Parathyroid adenoma (tissue), 2 donors: ENCODE measurements at regions not wholly inside any gene's neighbourhood (a gene's known extent, or its start where the extent isn't known, plus 50 kb on each side); places are given as distances from the start of the nearest gene placed in this dataset.
"Not testable (repeated sequence)": the region's sequence is repeated elsewhere in the genome, so short reads cannot be mapped to it uniquely, and the experiment has no call there.

Source experiments
- H2AFZ ChIP-seq: fragments of 300-600 bp; sonication (generic); one replicate; pipeline ENCODE4 v1.7.0; 2017; ENCODE audit warnings: antibody characterized with exemption, mild to moderate bottlenecking
- H3K27ac ChIP-seq: fragments of 300-600 bp; sonication (generic); one replicate; pipeline ENCODE4 v1.7.0; 2017
- H3K27me3 ChIP-seq: fragments of 300-600 bp; sonication (generic); one replicate; pipeline ENCODE4 v1.7.0; 2017; ENCODE audit warnings: low read length; ENCODE audit not compliant: control insufficient read depth, insufficient read depth
- H3K36me3 ChIP-seq: fragments of 300-600 bp; sonication (generic); one replicate; pipeline ENCODE4 v1.7.0; 2017; ENCODE audit warnings: low read length; ENCODE audit not compliant: control insufficient read depth, insufficient read depth
- H3K4me1 ChIP-seq: fragments of 300-600 bp; sonication (generic); one replicate; pipeline ENCODE4 v1.7.0; 2017; ENCODE audit warnings: control low read depth
- H3K4me2 ChIP-seq: fragments of 300-600 bp; sonication (generic); one replicate; pipeline ENCODE4 v1.7.0; 2017; ENCODE audit warnings: low read length
- H3K4me3 ChIP-seq: fragments of 300-600 bp; sonication (generic); one replicate; pipeline ENCODE4 v1.7.0; 2017; ENCODE audit warnings: low read depth, low read length
- H3K79me2 ChIP-seq: fragments of 300-600 bp; sonication (generic); one replicate; pipeline ENCODE4 v1.7.0; 2017; ENCODE audit warnings: control low read depth
- H3K9ac ChIP-seq: fragments of 300-600 bp; sonication (generic); one replicate; pipeline ENCODE4 v1.7.0; 2017; ENCODE audit warnings: mild to moderate bottlenecking
- H3K9me3 ChIP-seq: fragments of 300-600 bp; sonication (generic); one replicate; pipeline ENCODE4 v1.7.0; 2017; ENCODE audit warnings: low read length; ENCODE audit not compliant: control insufficient read depth
- TF ChIP-seq, protein P1 (sequence below): fragments of 300-600 bp; sonication (generic); IDR thresholded peaks from one replicate; pipeline ENCODE4 v1.7.0; 2017; ENCODE audit warnings: antibody characterized with exemption, mild to moderate bottlenecking
- donor health status: primary hyperparathyroidism.

- no peak overlapping the region for H3K27ac ChIP-seq
- no peaks in the 10 kb centered on the region for H3K4me1 ChIP-seq
- no peak overlapping the region for H2AFZ ChIP-seq
- TF ChIP-seq, protein P1, sequence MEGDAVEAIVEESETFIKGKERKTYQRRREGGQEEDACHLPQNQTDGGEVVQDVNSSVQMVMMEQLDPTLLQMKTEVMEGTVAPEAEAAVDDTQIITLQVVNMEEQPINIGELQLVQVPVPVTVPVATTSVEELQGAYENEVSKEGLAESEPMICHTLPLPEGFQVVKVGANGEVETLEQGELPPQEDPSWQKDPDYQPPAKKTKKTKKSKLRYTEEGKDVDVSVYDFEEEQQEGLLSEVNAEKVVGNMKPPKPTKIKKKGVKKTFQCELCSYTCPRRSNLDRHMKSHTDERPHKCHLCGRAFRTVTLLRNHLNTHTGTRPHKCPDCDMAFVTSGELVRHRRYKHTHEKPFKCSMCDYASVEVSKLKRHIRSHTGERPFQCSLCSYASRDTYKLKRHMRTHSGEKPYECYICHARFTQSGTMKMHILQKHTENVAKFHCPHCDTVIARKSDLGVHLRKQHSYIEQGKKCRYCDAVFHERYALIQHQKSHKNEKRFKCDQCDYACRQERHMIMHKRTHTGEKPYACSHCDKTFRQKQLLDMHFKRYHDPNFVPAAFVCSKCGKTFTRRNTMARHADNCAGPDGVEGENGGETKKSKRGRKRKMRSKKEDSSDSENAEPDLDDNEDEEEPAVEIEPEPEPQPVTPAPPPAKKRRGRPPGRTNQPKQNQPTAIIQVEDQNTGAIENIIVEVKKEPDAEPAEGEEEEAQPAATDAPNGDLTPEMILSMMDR: no peak
- H3K9ac ChIP-seq: no peak overlapping the region
- H3K79me2 ChIP-seq: no peaks in the 10 kb centered on the region
- no peaks in the 10 kb centered on the region for H3K36me3 ChIP-seq
- no peak overlapping the region for H3K4me2 ChIP-seq
- no peak overlapping the region for H3K4me3 ChIP-seq
- H3K27me3 ChIP-seq: no peaks in the 10 kb centered on the region
- no peaks in the 10 kb centered on the region for H3K9me3 ChIP-seq
These were observed 283.1 kb downstream of the SUCLG1 start for GRCh38 chr2:84175970-84176369.

DNA sequence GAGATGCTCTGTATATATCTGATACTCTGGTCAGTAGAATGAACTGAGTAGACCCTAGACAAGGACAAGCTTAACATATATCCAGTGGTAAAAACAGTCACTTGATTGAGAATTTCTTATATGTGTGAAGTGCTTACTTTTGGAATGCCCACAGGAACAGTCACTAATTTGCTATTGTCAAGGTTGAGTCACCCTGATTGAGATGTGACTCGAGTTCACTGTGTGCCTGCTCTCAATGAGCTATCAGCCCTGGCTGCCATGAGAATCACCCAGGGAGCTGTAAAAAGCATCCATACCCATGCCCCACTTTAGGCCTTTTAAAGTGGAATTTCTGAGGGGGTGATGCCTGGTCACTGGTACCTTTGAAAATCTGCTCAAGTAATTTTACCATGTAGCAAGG lies 283.7 kb downstream of the SUCLG1 start:
- Histone ChIP-seq H3K79me2 (no peaks in the 10 kb centered on the region), H3K27me3 (no peaks in the 10 kb centered on the region)

DNA sequence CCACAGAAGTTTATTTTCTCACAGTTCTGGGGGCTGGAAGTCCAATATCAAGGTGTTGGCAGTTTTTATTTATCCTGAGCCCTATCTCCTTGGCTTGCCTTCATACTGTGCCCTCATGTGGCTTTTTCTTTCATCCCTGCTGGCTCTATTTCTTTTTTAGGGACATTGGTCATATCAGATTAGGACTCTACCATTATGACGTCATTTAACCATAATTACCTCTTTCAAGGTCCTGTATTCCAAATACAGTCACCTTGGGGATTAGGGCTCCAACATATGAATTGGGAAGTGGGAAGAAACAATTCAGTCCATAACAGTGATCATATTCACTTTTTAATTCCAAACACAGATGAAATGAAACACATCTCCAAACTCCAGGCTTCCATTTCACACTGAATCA lies 286.0 kb downstream of the SUCLG1 start:
- Histone ChIP-seq H2AFZ (no peak overlapping the region), H3K4me1 (no peaks in the 10 kb centered on the region), H3K9ac (no peak overlapping the region), H3K27ac (no peak overlapping the region), H3K79me2 (no peaks in the 10 kb centered on the region), H3K4me3 (no peak overlapping the region), H3K4me2 (no peak overlapping the region), H3K27me3 (no peaks in the 10 kb centered on the region), H3K9me3 (no peaks in the 10 kb centered on the region), H3K36me3 (no peaks in the 10 kb centered on the region)
- TF ChIP-seq, protein P1: no peak

More for the DNA sequence above, 283.7 kb downstream of the SUCLG1 start:
- H2AFZ ChIP-seq: no peak overlapping the region
- TF ChIP-seq, protein P1: no peak
- H3K4me3 ChIP-seq: no peak overlapping the region
- no peaks in the 10 kb centered on the region for H3K36me3 ChIP-seq
- no peaks in the 10 kb centered on the region for H3K4me1 ChIP-seq
- no peak overlapping the region for H3K4me2 ChIP-seq
- no peaks in the 10 kb centered on the region for H3K9me3 ChIP-seq
- H3K27ac ChIP-seq: no peak overlapping the region
- no peak overlapping the region for H3K9ac ChIP-seq

- Histone ChIP-seq H3K36me3 (no peaks in the 10 kb centered on the region), H3K4me3 (no peak overlapping the region), H3K27me3 (no peaks in the 10 kb centered on the region), H3K4me2 (no peak overlapping the region), H3K79me2 (no peaks in the 10 kb centered on the region), H3K4me1 (no peaks in the 10 kb centered on the region), H2AFZ (no peak overlapping the region), H3K9ac (no peak overlapping the region), H3K27ac (no peak overlapping the region), H3K9me3 (no peaks in the 10 kb centered on the region)
- TF ChIP-seq, protein P1: no peak
These were observed 288.1 kb downstream of the SUCLG1 start for GRCh38 chr2:84170979-84171378.

- Histone ChIP-seq H3K9ac (no peak overlapping the region), H3K4me2 (no peak overlapping the region), H3K27ac (no peak overlapping the region), H3K9me3 (no peaks in the 10 kb centered on the region), H3K4me3 (no peak overlapping the region), H3K36me3 (no peaks in the 10 kb centered on the region), H3K4me1 (no peaks in the 10 kb centered on the region), H3K79me2 (no peaks in the 10 kb centered on the region), H3K27me3 (no peaks in the 10 kb centered on the region), H2AFZ (no peak overlapping the region)
- TF ChIP-seq, protein P1: no peak
These were observed 289.2 kb downstream of the SUCLG1 start for GRCh38 chr2:84169871-84170270.

- not testable (repeated sequence) for H2AFZ ChIP-seq, H3K4me3 ChIP-seq, H3K4me1 ChIP-seq, H3K9me3 ChIP-seq, H3K4me2 ChIP-seq, H3K9ac ChIP-seq, H3K27ac ChIP-seq, H3K27me3 ChIP-seq, H3K36me3 ChIP-seq, H3K79me2 ChIP-seq
These were observed 290.5 kb downstream of the SUCLG1 start for GRCh38 chr2:84168552-84168951.
